HuH-7.5 (cell line): ENCODE measurements at regions not wholly inside any gene's neighbourhood (a gene's known extent, or its start where the extent isn't known, plus 50 kb on each side); places are given as distances from the start of the nearest gene placed in this dataset.
"Not testable (repeated sequence)": the region's sequence is repeated elsewhere in the genome, so short reads cannot be mapped to it uniquely, and the experiment has no call there.

Experiments used
- DNase-seq: peaks from one replicate; pipeline ENCODE4 v3.0.0; 2011; ENCODE audit warnings: low spot score

DNA sequence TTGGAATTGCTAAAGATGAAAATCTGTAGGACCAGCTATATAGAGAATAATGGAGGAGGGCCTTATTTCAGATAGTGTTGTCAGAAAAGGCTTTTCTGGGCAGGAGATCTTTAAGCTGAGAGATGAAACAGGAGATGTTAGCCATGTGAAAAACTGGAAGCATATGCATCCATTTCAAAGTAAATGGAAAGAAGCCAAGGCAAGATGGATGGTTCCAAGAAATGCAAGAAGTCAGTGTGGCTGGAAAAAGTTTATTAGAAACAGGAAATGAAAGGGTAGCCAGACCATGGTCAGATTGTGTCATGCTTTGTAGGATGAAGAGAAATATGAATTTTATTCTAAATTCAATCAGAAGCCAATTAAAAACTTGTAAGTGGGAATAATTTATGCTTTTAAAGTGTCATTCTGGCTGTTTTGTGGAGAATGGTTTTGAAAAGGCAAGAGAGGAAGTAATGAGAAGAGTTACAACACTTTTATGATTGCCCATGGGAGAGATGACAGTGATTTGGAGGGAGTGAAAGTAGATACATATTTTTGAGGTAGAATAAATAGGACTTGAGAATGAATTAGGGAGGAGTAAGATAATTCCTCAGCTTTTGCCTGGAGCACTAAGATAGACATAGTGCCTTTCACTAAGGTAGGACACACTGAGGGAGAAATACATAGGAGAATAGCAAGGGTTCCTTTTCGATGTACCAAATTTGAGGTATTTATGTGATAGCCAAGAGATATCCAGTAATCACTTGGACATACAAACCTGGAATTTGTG, 620.1 kb downstream of the HTR1B start:
- DNase-seq = no peak

DNA sequence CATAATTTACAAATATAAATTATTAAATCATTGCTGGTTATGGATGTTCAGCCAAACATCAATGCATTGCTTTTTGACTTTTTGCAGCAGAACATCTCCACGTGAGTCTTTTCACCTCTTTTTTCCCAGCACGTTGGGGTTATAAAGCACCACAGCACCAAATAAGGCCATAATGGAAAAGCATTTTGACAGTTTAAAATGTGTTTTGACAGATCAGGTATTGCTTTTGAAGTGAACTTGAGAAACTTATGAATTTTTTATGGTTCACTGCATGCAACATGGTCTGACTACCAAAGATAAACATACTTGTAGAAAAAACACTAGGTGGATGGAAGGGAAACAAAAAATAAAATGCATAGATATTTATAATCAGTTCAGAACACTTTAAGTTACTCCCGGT, 622.4 kb downstream of the HTR1B start:
- no peak for DNase-seq

DNA sequence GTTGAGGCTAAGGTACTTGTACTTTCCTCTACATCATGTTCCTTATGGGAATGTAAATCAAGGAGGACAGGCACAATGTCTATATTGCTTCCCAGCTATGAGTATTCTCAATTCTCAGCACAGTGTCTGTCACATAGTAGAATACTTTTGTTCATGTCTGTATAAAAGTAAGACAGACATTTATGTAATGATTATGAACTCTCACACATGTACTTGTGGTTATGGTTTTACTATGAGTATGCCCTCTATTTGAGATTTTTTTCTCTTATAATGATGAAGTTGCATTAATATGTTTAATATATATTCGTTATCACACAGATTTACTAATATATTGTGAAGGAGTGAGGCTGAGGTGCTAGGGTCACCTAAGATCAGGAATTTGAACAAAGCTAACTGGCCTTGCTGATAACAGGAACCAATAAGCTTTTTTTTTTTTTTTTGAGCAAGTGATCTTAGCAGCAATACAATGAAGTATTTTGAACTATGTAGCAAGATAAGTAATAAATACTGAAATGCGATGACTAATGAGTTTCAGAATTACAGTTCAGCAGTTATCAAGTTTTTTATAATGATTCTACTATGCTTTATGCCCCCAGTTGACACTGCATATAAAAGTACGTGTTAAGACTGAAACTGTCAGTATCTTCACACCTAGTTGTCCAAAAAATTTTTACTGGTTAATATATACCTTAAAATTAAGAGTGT, 623.1 kb downstream of the HTR1B start:
- DNase-seq = no peak

DNA sequence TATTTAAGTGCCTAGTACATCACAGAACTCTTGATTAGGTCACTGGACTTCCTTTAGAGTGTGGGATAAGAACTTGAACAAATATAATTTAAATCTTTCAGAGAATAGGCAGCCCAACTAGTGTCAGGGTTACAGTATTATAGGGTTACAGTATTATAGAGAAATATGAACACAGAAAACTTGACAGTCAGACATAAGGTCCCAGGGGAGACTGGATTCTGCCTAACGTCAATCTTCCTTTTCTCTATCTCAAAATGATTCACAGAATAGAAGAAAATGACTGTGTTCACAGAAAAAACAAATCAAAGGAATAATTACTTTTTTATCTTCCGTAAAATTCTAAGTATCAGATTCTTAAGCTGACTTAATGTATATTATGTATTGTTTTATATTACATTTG, 623.8 kb downstream of the HTR1B start:
- DNase-seq = no peak

DNA sequence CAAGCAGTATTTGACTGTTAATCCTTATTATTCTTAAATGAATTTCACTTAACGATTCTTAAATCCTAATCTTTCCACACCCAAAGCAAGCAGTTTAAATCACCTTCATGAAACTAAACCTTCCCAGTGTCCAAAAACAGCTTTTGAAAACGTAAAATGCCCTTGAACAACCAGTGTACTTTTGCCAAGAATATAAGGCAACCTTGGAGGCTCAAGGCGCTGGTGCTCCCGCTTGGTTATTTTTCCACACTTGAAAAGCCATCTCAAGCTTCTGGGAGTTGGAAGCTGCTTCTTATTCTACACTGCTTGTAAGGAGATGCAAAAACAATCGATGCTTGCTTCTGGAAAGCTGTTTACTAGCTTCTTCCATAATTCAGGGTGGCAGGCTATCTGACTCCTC, 625.7 kb downstream of the HTR1B start:
- no peak for DNase-seq

DNA sequence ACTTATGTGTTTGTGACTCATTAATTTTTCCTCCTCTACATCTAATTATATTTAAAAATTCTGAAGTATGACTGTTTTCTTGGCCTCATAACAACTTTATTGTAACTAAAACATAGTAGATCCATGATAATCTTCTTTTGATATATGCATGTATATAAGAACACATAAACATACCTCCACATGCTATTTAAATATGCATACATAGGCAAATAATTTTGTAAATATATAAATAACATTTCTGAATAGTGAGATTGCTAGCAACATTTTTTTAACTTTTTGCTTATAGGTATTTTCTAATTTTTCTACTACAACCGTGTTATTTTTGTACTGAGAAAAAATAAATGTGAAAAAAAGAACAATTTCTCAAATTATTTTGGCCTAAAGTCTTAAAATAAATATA, 627.6 kb downstream of the HTR1B start:
- DNase-seq = no peak

DNA sequence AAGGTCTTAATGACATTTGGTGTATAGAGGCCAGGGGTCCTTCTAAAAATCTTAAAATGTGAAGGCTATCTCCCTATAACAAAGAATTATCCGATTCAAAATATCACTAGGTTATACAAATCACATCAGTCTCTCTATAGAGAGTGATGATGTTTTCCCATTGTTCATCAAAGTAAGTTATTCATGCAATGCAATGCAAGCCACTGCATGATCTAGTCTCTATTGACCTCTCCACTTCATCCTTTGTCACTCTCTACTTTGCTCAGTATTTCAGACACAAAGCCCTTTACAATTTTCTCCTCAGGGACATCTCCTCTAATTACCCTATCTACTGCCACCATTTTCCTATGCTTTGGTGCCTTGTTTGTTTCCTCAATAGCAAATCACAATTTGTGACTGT, 628.0 kb downstream of the HTR1B start:
- no peak for DNase-seq

DNA sequence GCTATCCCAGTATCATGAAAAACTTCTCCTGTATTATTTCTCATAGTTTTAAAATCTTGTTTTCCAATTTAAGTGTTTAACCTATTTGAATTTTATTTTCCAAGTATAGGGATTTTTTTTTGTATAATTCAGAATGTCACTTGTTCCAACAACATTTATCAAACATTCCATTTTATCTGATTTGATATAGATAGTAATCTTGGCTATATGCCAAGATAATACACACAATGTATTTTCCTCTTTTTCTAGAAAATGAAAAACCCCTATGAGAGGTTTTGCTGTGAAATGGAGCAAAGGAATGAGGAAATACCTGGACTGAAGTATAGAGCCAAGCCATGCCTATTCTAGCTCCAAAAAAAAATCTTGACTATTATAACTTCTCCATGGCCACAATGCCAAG, 628.9 kb downstream of the HTR1B start:
- DNase-seq = no peak

DNA sequence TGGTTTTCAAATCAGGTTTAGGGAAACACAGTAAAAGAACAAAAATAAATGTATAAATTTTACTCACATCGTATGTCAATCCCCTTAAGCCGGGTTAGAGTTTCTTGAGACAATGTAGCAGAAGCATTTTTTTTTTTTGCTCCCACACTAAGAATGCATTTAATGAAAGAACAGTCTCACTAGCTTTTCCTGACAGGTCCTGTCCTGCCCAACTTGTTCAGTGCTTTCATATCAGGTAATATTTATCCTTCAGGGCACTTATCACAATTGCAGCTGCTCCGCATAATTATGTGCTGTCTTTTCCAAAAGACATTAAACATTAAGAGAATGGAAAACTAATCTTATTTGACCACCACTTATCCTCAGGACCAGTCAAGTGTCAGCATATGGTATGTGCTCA, 632.0 kb downstream of the HTR1B start:
- no peak for DNase-seq

DNA sequence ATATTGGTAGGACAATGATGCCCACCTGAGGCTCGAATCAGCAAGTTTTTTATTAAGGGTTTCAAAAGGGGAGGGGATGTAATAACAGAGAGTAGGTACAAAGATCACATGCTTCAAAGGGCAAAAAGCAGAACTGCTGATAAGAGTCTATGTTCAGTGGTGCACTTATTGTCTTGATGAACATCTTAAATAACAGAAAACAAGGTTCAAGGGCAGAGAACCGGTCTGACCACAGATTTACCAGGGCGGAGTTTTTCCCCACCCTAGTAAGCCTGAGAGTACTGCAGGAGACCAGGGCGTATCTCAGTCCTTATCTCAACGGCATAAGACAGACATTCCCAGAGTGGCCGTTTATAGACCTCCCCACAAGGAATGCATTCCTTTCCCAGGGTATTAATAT, 639.7 kb downstream of the HTR1B start:
- not testable (repeated sequence) for DNase-seq

DNA sequence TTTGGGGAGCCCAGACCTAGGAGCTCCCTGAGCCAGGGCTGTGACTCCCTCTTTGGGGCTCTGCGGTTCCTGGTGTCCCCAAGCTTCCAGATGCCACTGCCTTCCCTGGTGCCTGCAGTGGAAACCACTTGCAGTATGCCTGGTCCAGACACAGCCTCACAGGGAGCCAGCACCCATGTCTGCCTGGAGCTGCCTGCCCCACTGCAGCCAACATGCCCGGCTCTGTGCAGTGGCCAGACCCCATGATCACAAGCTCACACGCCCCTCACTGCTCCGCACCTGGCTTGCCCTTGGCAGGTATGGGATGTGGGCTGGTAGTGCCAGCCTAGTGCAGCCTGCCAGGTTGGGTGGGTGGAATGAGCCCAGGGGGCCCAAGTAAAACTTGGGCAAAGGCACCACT, 644.8 kb downstream of the HTR1B start:
- DNase-seq = no peak

DNA sequence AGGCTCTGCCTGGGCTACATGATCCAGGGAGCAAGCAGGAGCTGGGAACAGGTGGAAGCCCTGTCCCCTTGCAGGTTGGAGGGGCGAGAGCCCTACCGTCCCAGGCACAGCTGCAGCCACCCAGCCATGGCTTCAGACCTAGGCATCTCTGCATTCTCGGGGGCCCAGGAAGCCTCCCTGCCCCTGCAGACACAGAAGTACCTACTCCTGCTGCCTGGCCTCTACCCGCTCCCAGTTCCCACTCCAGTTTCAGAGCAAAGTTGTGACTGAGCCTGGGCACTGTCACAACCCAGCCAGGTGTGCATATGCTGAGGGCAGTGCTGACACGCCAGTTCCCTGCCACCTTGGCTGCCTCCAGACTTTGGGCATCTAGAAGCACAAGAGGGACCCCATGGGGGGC, 645.9 kb downstream of the HTR1B start:
- no peak for DNase-seq

DNA sequence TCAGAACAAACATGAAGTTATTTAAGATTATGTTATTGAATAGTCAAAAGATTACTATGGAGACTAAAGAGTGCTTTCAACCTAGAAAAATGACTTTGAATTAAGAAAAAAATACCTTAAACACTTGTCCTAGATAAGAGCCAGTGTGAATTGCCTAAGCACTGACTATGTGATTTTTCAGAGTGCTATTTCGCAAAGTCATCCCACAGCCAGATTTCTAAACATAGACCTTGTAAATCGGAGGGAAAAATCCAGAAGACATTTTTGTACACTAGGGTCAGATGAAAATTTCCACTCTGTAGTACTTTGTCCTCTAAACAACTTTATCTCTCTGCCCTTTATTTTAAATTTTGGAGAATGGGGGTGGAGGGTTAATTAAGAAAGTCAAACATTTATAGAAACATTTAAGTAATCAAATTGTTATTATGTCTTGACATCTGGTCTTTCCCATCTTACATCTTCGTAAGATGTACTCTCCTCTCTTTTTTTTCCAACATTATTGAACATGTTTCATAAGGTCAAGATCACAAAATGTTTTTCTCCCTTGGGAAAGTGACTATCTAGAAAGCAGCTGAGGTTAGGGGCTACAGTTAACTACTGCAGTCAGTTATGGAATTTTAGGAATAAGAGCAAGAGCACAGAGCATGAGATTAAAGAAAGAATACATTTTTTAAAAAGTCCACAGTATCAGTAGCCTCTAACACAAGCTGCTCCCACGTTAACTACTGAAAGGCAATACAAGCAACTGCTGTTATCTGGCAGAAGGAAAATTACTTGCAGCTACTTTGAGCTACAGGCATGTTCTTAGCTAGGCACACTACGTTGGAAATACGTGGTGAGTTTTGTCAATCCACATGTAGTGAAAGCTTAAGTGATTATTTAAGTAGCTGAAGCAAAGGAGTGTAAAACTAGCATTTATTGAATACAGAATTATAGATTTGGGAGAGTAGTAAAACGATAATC, 648.5 kb downstream of the HTR1B start:
- peak; percentile 33 for DNase-seq

DNA sequence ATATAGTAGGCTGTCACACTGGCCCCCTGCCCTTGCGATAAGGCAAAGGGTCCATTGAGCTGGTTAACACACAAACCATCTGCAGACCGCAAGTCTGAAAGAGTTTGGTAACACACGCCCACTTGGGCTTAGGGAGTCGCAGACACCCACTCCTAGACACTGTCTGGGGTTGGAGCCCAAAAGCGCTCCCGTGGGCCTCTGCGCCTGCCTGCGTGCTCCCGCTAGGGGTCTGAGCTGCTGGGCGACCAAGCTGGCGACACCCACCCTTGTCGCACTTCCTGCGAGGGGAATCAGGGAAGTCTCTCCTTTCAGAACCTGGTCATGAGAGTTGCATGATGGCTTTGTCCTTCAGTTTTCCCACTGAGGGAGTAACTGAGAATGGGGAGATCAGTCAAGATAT, 653.0 kb downstream of the HTR1B start:
- DNase-seq = no peak

DNA sequence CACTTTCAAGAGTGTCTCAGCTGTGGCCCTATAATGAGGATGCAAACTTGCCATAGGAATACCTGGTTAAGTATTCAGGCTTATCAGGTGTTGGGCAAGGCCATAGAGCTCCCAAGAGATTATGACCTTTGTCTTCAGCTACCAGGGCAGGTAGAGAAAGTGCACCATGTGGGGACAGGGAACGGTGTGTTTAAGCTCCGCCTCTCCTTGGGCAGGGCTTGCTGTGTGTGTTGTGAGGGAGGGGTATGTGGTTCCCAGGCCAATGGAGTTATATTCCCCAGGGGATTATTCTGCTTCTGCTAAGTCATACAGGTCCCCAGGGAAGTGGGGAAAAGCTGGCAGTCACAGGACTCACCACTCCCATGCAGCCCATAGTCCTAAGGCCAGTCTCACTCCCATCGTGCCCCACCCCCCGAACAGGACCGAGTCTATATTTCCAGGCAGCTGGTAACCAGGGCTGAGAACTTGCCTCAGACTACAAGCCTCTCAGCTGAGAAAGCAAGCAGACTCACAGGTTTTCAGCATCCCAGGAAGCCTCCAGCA, 660.2 kb downstream of the HTR1B start:
- no peak for DNase-seq

DNA sequence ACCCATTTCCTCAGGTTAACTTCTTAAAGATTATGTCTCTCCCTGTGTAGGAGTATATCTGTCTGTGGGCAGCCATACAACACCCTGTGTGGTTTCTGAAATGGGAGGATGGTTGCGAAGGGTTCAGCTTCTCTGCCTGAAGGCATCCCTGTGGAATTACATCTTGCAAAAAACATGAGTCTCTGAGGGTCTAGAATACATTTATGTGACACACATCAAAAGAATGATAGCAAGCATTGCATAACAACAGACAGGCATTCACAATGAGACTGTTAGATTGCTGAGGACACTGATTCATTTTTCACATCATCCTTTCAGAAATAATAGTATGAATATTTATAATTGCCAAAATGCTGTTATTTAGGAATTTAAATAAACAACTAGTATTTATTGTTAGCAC, 670.9 kb downstream of the HTR1B start:
- no peak for DNase-seq

DNA sequence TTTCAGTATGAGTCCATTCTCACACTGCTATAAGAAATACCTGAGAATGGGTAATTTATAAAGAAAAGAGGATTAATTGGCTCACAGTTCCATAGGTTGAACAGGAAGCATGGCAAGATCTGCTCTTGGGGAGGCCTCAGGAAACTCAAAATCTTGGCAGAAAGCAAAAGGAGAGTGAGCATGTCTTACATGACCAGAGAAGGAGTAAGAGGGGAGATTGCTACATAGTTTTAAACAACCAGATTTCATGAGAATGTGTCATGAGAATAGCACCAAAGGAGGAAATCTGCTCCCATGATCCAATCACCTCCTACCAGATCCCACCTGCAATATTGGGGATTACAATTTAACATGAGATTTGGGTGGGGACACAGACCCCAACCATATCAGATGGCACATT, 672.4 kb downstream of the HTR1B start:
- DNase-seq = no peak

DNA sequence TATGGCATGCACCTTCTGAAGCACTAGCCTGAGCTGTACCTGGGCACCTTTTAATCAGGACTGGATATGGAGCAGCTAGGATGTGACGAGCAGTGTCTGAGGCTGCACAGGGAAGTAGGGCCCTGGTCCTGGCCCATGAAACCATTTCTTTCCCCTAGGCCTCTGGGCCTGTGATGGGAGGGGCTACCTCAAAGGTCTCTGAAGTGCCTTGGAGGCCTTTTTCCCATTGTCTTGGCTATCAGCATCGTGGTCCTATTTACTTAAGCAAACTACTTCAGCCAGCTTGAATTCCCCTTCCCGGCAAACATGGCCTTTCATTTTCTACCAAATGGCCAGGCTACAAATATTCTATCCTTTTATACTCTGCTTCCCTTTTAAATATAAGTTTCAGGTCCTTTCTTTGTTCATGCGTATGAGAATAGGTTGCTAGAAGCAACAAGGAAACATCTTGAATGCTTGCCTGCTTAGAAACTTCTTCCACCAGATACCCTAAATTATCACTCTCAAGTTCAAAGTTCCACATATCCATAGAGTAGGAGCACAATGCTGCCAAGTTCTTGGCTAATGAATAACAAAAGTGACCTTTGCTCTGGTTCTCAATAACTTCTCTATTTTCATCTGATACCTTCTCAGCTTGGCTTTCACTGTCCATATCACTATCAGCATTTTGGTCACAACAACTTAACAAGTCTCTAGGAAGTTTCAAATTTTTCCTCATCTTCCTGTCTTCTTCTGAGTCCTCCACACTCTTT, 673.1 kb downstream of the HTR1B start:
- no peak for DNase-seq

DNA sequence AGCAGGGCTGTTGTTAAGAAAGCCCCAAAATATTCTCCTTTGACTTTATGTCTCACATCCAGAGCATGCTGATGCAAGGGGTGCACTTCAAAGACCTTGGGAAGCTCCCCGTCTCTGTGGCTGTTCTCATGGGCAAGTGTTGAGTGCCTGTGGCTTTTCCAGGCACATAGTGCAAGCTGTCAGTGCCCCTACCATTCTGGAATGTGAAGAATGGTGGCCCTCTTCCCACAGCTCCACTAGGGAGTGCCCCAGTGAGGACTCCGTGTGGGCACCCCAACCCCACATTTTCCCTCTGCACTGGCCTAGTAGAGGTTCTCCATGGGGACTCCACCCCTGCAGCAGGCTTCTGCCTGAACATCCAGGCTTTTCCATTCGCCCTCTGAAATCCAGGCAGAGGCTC, 673.7 kb downstream of the HTR1B start:
- no peak for DNase-seq

DNA sequence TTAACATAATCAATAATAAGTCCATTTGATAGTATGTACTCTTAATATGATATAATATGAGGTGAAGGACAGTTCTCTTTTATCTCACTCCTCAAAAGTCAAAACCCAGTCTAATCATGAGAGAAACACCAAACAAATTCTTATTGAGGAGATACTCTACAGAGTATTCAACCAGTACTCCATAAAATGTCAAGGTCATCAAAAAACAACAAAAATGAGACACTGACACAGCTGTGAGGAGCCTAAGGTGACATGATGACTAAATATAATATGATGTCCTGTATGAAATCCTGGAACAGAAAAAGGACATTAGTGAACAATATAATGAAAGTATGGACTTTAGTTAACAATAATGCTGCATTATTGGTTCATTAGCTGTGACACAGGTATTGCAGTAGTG, 675.1 kb downstream of the HTR1B start:
- no peak for DNase-seq

DNA sequence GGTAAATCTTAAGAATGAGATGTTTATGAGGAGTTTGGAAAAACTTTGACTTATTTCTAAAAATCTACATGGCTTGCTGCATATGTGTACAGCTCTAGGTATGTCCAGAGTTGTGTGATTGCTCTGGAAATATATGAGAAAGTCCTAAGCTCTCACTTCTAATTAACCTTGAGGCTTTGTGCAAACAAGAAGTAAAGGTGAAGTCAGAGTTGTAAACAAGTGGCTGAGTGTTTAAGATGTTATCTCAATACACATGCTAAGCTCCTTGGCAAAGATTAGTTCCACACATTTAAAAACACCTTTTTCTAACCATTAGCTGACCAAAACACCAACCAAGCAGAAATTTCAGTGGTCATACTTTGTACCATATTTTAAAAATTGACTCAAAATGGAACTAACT, 684.2 kb downstream of the HTR1B start:
- no peak for DNase-seq

DNA sequence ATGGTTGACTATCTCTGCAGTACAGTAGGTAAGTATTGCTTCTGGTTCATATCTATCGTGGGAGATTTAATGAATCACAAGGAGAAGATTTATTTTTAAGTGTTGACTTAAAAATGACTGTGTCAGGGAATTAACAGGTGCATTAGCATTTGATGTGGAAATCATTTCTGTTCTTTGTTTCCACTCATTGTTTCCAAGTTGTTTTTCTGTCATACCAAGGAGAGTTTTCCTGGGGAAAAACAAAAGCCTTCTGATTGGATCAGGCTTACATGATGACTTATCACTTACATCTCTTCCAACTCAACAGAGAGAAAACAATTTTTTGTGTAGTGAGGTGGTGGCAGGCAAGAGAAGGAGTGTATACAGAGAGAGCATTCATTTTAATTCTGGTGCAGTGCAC, 686.4 kb downstream of the HTR1B start:
- no peak for DNase-seq
